ENCODE measurements at regions not wholly inside any gene's neighbourhood (a gene's known extent, or its start where the extent isn't known, plus 50 kb on each side); places are given as distances from the start of the nearest gene placed in this dataset.

DNA sequence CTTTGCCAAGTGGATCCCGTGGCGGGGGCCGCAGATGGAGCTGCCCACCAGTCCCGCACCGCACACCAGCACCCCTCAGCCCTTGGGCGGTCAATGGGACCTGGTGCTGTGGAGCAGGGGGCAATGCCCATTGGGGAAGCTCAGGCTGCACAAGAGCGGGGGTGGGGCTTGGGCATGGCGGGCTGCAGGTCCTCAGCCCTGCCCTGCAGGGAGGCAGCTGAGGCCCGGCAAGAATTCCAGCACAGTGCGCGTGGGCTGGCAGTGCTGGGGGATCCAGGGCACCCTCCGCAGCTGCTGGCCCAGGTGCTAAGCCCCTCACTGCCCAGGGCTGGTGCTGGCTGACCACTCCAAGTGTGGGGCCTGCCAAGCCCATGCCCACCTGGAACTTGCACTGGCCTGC is 136.2 kb upstream of the ANKRD30A start:
- peaks cover 17% of the 10 kb centered on the region for H3K9me3 Mint-ChIP-seq
- no peak for DNase-seq (ENCODE audit: low read depth, low spot score)
- H3K27ac Mint-ChIP-seq (ENCODE audit: unreplicated experiment) = no peak overlapping the region
- no peak overlapping the region for H3K4me3 Mint-ChIP-seq
- H3K27me3 Mint-ChIP-seq (ENCODE audit: low read depth) = no peaks in the 10 kb centered on the region
- no peaks in the 10 kb centered on the region for H3K4me1 Mint-ChIP-seq
- TF ChIP-seq, protein P1, sequence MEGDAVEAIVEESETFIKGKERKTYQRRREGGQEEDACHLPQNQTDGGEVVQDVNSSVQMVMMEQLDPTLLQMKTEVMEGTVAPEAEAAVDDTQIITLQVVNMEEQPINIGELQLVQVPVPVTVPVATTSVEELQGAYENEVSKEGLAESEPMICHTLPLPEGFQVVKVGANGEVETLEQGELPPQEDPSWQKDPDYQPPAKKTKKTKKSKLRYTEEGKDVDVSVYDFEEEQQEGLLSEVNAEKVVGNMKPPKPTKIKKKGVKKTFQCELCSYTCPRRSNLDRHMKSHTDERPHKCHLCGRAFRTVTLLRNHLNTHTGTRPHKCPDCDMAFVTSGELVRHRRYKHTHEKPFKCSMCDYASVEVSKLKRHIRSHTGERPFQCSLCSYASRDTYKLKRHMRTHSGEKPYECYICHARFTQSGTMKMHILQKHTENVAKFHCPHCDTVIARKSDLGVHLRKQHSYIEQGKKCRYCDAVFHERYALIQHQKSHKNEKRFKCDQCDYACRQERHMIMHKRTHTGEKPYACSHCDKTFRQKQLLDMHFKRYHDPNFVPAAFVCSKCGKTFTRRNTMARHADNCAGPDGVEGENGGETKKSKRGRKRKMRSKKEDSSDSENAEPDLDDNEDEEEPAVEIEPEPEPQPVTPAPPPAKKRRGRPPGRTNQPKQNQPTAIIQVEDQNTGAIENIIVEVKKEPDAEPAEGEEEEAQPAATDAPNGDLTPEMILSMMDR (conservative IDR thresholded peaks at IDR 0.05) = no peak
- H3K36me3 Mint-ChIP-seq (ENCODE audit: low read depth) = peaks cover 12% of the 10 kb centered on the region

- Mint-ChIP-seq H3K4me1 (no peaks in the 10 kb centered on the region), H3K9me3 (peaks cover 17% of the 10 kb centered on the region), H3K27me3 (ENCODE audit: low read depth) (no peaks in the 10 kb centered on the region), H3K27ac (ENCODE audit: unreplicated experiment) (no peak overlapping the region), H3K4me3 (no peak overlapping the region), H3K36me3 (ENCODE audit: low read depth) (peaks cover 5% of the 10 kb centered on the region)
- DNase-seq (ENCODE audit: low read depth, low spot score) = no peak
- TF ChIP-seq, protein P1 (conservative IDR thresholded peaks at IDR 0.05) = no peak
Measured at GRCh38 chr10:36946598-36946997, 178.8 kb upstream of the ANKRD30A start.

DNA sequence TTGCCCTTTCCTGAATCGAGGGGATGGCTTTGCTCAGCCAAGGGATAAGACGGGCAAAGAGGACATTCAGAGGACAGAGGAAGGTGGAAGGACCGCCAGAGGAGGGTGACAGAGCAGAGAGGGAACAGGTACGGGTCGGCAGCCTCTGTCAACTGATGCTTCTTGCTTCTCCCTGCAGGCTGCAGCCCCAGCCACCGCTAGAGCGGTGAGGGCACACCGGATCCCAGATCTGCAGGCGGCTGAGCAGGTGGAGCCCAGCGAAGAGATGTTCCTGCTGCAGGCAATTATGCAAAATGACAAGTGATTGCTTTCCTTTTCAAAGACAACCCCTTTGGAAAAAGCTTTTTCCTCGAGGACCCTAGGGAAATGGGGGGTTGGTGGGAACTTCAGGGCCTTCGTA is 181.9 kb upstream of the ANKRD30A start:
- no peak overlapping the region for H3K27ac Mint-ChIP-seq (ENCODE audit: unreplicated experiment)
- H3K9me3 Mint-ChIP-seq = peaks cover 17% of the 10 kb centered on the region
- no peak for DNase-seq (ENCODE audit: low read depth, low spot score)
- no peaks in the 10 kb centered on the region for H3K27me3 Mint-ChIP-seq (ENCODE audit: low read depth)
- no peaks in the 10 kb centered on the region for H3K4me1 Mint-ChIP-seq
- TF ChIP-seq, protein P1 (conservative IDR thresholded peaks at IDR 0.05) = no peak
- H3K36me3 Mint-ChIP-seq (ENCODE audit: low read depth) = peaks cover 5% of the 10 kb centered on the region
- H3K4me3 Mint-ChIP-seq = no peak overlapping the region

GRCh38 chr10:36942616-36943015 is 182.8 kb upstream of the ANKRD30A start:
- no peak overlapping the region for H3K27ac Mint-ChIP-seq (ENCODE audit: unreplicated experiment)
- H3K4me1 Mint-ChIP-seq = no peaks in the 10 kb centered on the region
- H3K9me3 Mint-ChIP-seq = peaks cover 15% of the 10 kb centered on the region
- H3K36me3 Mint-ChIP-seq (ENCODE audit: low read depth) = peaks cover 5% of the 10 kb centered on the region
- TF ChIP-seq, protein P1 (conservative IDR thresholded peaks at IDR 0.05) = no peak
- no peaks in the 10 kb centered on the region for H3K27me3 Mint-ChIP-seq (ENCODE audit: low read depth)
- no peak overlapping the region for H3K4me3 Mint-ChIP-seq
- DNase-seq (ENCODE audit: low read depth, low spot score) = no peak

- no peak overlapping the region for H3K27ac Mint-ChIP-seq (ENCODE audit: unreplicated experiment)
- TF ChIP-seq, protein P1 (conservative IDR thresholded peaks at IDR 0.05) = no peak
- H3K36me3 Mint-ChIP-seq (ENCODE audit: low read depth) = no peaks in the 10 kb centered on the region
- peaks cover 4% of the 10 kb centered on the region for H3K9me3 Mint-ChIP-seq
- no peaks in the 10 kb centered on the region for H3K27me3 Mint-ChIP-seq (ENCODE audit: low read depth)
- H3K4me1 Mint-ChIP-seq = no peaks in the 10 kb centered on the region
- no peak for DNase-seq (ENCODE audit: low read depth, low spot score)
- no peak overlapping the region for H3K4me3 Mint-ChIP-seq
Measured at GRCh38 chr10:36903040-36903439, 222.4 kb upstream of the ANKRD30A start.

DNA sequence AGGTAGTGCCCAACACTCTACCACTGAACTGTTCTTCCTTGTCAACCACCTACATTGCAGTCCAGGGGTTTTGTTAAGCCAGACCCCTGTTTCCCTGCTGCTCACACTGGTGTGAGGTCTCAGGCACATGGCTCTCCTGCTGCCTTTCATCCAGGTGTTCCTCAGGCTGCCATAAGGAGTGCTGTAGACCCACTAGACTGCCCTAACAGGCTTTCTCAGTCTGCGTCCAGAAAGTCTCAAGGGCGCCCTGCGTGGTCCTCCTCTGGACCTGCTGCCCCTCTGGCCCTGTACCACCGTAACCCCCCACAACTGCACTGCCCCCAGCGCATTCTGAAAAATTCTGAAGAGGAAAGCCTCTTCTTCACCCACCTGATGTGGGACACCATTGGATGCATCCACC is 225.7 kb upstream of the ANKRD30A start:
- no peaks in the 10 kb centered on the region for H3K36me3 Mint-ChIP-seq (ENCODE audit: low read depth)
- TF ChIP-seq, protein P1 (conservative IDR thresholded peaks at IDR 0.05) = no peak
- peaks cover 4% of the 10 kb centered on the region for H3K9me3 Mint-ChIP-seq
- no peaks in the 10 kb centered on the region for H3K4me1 Mint-ChIP-seq
- DNase-seq (ENCODE audit: low read depth, low spot score) = no peak
- no peak overlapping the region for H3K27ac Mint-ChIP-seq (ENCODE audit: unreplicated experiment)
- no peak overlapping the region for H3K4me3 Mint-ChIP-seq
- H3K27me3 Mint-ChIP-seq (ENCODE audit: low read depth) = no peaks in the 10 kb centered on the region

All from neural crest cell (in vitro differentiated cells).